Left ventricle myocardium inferior (tissue), 1 donor: ENCODE measurements at regions not wholly inside any gene's neighbourhood (a gene's known extent, or its start where the extent isn't known, plus 50 kb on each side); places are given as distances from the start of the nearest gene placed in this dataset.

ENCODE experiments used
- DNase-seq: peaks from one replicate; pipeline ENCODE4 v3.0.0-alpha.2; 2020
- H3K27ac ChIP-seq: fragments of 200-600 bp; replicated peaks from 2 replicates; pipeline ENCODE4 v1.8.0; 2021
- H3K27me3 ChIP-seq: fragments of 200-600 bp; 2 replicates; pipeline ENCODE4 v1.8.0; 2021; ENCODE audit warnings: low read depth
- H3K36me3 ChIP-seq: fragments of 200-600 bp; 2 replicates; pipeline ENCODE4 v1.8.0; 2021
- H3K4me1 ChIP-seq: fragments of 200-600 bp; 2 replicates; pipeline ENCODE4 v1.8.0; 2021
- H3K4me3 ChIP-seq: fragments of 200-600 bp; 2 replicates; pipeline ENCODE4 v1.8.0; 2021; ENCODE audit warnings: mild to moderate bottlenecking, moderate library complexity
- H3K9me3 ChIP-seq: fragments of 200-600 bp; replicated peaks from 2 replicates; pipeline ENCODE4 v1.8.0; 2021
- intact Hi-C: fragments of 100-400 bp; cut with micrococcal nuclease; formaldehyde crosslinking; loops from one replicate; pipeline ENCODE4 v1.11.0; 2022
- TF ChIP-seq, protein P1 (sequence below): fragments of 200-600 bp; IDR thresholded peaks from 2 replicates; pipeline ENCODE4 v1.8.0; 2021; ENCODE audit warnings: antibody characterized with exemption, mild to moderate bottlenecking, borderline replicate concordance
- donor health status: DM: no; HTN: yes; CAD: no; lungs with severe emphysema.

DNA sequence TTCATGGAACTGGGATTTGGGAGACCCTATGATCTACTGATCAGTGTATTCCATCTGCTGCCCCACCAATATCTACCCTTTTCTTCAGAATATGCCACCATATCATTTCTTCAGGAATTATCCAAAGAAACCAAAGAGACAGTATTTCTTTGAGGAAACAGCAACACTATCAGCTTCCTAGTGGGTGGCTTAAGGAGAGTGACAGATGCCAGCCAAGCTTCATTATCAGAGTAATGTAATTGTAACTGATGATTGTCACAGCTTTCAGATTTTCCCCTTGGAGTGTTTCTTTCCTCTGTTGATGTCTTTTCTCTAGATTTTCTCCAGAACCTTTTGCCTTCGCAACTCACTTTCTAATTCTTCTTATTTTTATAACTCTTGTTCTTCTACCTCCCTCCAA, 934.4 kb upstream of the LRRN3 start:
- TF ChIP-seq, protein P1, sequence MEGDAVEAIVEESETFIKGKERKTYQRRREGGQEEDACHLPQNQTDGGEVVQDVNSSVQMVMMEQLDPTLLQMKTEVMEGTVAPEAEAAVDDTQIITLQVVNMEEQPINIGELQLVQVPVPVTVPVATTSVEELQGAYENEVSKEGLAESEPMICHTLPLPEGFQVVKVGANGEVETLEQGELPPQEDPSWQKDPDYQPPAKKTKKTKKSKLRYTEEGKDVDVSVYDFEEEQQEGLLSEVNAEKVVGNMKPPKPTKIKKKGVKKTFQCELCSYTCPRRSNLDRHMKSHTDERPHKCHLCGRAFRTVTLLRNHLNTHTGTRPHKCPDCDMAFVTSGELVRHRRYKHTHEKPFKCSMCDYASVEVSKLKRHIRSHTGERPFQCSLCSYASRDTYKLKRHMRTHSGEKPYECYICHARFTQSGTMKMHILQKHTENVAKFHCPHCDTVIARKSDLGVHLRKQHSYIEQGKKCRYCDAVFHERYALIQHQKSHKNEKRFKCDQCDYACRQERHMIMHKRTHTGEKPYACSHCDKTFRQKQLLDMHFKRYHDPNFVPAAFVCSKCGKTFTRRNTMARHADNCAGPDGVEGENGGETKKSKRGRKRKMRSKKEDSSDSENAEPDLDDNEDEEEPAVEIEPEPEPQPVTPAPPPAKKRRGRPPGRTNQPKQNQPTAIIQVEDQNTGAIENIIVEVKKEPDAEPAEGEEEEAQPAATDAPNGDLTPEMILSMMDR, result no peak
- no peak overlapping the region for H3K27ac ChIP-seq
- no peak overlapping the region for H3K4me3 ChIP-seq
- no peak for DNase-seq
- intact Hi-C loops, result no loop called here
- no peaks in the 10 kb centered on the region for H3K9me3 ChIP-seq
- H3K4me1 ChIP-seq, result no peaks in the 10 kb centered on the region
- no peaks in the 10 kb centered on the region for H3K27me3 ChIP-seq
- H3K36me3 ChIP-seq, result no peaks in the 10 kb centered on the region

DNA sequence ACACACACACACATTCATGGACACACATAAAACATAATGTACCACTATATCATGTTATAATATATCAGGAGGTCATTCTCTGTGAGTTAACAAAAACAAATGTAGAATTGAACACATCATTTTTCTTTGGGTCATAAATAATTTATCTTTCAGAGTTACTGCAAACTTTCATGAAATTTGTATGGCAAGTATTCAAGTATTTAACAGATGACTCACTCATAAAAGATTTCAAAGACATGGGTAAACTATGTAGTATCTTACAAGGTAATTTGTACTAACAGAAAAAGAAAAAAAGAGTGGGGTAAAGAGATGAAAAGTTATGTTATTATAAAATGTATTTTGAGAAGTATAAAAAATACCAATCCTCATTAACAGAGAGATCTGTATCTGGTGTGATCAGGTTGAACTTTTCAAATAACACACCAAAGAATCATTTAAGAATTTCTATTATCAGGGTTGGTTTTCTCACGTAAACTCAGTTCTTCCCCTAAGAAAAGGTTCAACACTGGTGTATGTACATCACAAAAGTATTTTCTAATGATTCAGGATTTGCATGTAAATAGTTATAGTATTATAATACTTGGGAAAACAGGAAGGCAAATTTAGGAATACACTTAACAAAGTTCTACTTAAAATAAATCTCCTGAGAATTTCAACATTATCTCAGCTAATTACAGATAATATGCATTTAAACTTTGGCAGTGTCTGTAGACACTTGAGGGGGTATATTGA, 933.1 kb upstream of the LRRN3 start:
- no peak overlapping the region for H3K27ac ChIP-seq
- H3K4me3 ChIP-seq, result no peak overlapping the region
- no peaks in the 10 kb centered on the region for H3K4me1 ChIP-seq
- H3K36me3 ChIP-seq, result no peaks in the 10 kb centered on the region
- intact Hi-C loops, result no loop called here
- no peak for DNase-seq
- H3K27me3 ChIP-seq, result no peaks in the 10 kb centered on the region
- TF ChIP-seq, protein P1, result no peak
- peaks cover under 1% of the 10 kb centered on the region for H3K9me3 ChIP-seq

DNA sequence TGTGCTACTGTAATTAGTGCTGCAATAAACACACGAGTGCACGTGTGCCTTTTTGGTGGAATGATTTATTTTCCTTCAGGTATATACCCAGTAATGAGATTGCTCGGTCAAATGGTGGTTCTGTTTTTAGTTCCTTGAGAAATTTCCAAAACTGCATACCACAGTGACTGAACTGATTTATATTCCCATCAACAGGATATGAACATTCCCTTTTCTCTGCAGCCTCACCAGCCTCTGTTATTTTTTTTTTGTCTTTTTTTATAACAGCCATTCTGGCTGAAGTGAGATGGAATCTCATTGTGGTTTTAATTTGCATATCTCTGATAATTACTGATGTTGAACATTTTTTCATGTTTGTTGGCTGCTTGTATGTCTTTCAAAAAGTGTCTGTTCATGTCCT, 922.9 kb upstream of the LRRN3 start:
- Histone ChIP-seq H3K27ac (no peak overlapping the region), H3K4me1 (no peaks in the 10 kb centered on the region), H3K4me3 (no peak overlapping the region), H3K36me3 (no peaks in the 10 kb centered on the region), H3K9me3 (peaks cover 6% of the 10 kb centered on the region), H3K27me3 (no peaks in the 10 kb centered on the region)
- intact Hi-C loops, result no loop called here
- no peak for DNase-seq
- TF ChIP-seq, protein P1, result no peak

DNA sequence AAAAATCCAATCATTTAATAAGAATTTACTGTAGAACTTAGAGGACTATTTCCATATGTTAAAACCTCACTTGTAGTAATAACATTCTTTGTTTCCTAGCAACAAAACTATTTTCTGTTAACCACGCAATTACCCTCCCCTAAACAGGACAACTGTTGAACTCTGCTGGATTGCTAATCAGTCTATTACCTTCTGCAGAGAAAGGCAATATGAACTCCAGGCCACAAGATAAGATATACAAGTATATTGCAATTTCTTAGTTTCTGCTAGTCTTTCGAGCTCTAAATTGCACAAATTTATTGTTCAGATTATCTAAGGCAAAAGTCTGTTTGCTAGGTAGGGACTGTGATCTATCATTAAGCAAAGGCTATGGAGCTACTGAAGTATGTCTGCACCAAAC, 920.1 kb upstream of the LRRN3 start:
- intact Hi-C loops, result no loop called here
- no peak overlapping the region for H3K27ac ChIP-seq

DNA sequence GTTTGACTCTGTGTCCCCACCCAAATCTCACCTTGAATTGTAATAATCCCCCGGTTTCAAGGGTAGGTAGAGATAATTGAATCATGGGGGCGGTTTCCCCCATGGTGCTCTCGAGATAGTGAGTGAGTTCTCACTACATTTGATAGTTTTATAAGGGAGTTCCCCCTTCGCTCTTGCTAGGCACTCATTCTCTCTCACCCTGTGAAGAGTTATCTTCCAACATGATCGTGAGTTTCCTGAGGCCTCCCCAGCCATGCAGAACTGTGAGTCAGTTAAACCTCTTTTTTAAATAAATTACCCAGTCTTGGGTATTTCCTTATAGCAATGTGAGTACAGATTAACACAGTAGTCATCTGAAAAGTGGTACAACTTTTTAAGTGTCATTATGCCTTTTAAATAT, 913.5 kb upstream of the LRRN3 start:
- no peak for DNase-seq
- Histone ChIP-seq H3K9me3 (no peaks in the 10 kb centered on the region), H3K36me3 (no peaks in the 10 kb centered on the region), H3K27me3 (no peaks in the 10 kb centered on the region), H3K27ac (no peak overlapping the region), H3K4me1 (no peaks in the 10 kb centered on the region), H3K4me3 (no peak overlapping the region)
- intact Hi-C loops, result no loop called here
- TF ChIP-seq, protein P1, result no peak

More for the DNA sequence above, 920.1 kb upstream of the LRRN3 start:
- Histone ChIP-seq H3K4me1 (no peaks in the 10 kb centered on the region), H3K9me3 (no peaks in the 10 kb centered on the region), H3K27me3 (no peaks in the 10 kb centered on the region), H3K36me3 (no peaks in the 10 kb centered on the region), H3K4me3 (no peak overlapping the region)
- TF ChIP-seq, protein P1, result no peak
- no peak for DNase-seq
